GM23338 (cell line): ENCODE measurements at regions not wholly inside any gene's neighbourhood (a gene's known extent, or its start where the extent isn't known, plus 50 kb on each side); places are given as distances from the start of the nearest gene placed in this dataset.
"Not testable (repeated sequence)": the region's sequence is repeated elsewhere in the genome, so short reads cannot be mapped to it uniquely, and the experiment has no call there.

Experiments
- CREB1 ChIP-seq: fragments of 250-450 bp; sonication (Bioruptor Pico); IDR thresholded peaks from 2 replicates; pipeline ENCODE4 v1.5.0; 2020; ENCODE audit warnings: low read depth, mild to moderate bottlenecking, moderate library complexity
- CTCF ChIP-seq, 2 experiments: fragments of 200-600 bp in 1 of 2; sonication (generic) in 1 of 2; conservative IDR thresholded peaks; 2 replicates each; pipeline versions ENCODE4 v1.5.1 to v1.6.1; 2016 to 2017; ENCODE audit warnings: antibody characterized with exemption in 2 of 2, low read depth in 2 of 2, mild to moderate bottlenecking in 2 of 2, moderate library complexity in 1 of 2
- ETS1 ChIP-seq: IDR thresholded peaks from 2 replicates; pipeline ENCODE4 v1.6.1; 2016; ENCODE audit warnings: antibody characterized with exemption
- EZH2 ChIP-seq: fragments of 200-600 bp; sonication (generic); IDR thresholded peaks from one replicate; pipeline ENCODE4 v1.8.0; 2017; ENCODE audit warnings: antibody characterized with exemption, mild to moderate bottlenecking, low read depth; ENCODE audit not compliant: unreplicated experiment
- EZH2phosphoT487 ChIP-seq: fragments of 200-600 bp; sonication (generic); IDR thresholded peaks from one replicate; pipeline ENCODE4 v1.8.1; 2018; ENCODE audit warnings: antibody characterized with exemption; ENCODE audit not compliant: unreplicated experiment
- POLR2AphosphoS5 ChIP-seq: IDR thresholded peaks from 2 replicates; pipeline ENCODE4 v1.6.1; 2016; ENCODE audit warnings: antibody characterized with exemption, low read depth
- REST ChIP-seq: IDR thresholded peaks from one replicate; pipeline ENCODE4 v1.6.1; 2018; ENCODE audit warnings: antibody characterized with exemption; ENCODE audit not compliant: unreplicated experiment

- not testable (repeated sequence) for TF ChIP-seq POLR2AphosphoS5; CREB1 (CRISPR knock-in tag); CTCF (conservative IDR thresholded peaks at IDR 0.05; ENCODE audit: low read depth in 2 of 2); REST; EZH2; EZH2phosphoT487; ETS1
Measured at GRCh38 chr4:102397056-102397455, 51.8 kb upstream of the SLC39A8 start.
